ENCODE measurements at regions not wholly inside any gene's neighbourhood (a gene's known extent, or its start where the extent isn't known, plus 50 kb on each side); places are given as distances from the start of the nearest gene placed in this dataset.

- ChIA-PET CTCF (no interaction called here), POLR2A (no interaction called here)
- TF ChIP-seq CTCF (IDR thresholded peaks at IDR 0.05; ENCODE audit: low read depth, low read length): no peak
- H3K4me3 ChIP-seq (ENCODE audit: low read depth, low read length): no peak overlapping the region
- DNase-seq (ENCODE audit: low read depth, low spot score): no peak
- H3K9me3 ChIP-seq (ENCODE audit: control insufficient read depth, insufficient read depth, low read length): no peaks in the 10 kb centered on the region
- H3K27ac ChIP-seq (ENCODE audit: low read depth, low read length): no peak overlapping the region
- no peaks in the 10 kb centered on the region for H3K27me3 ChIP-seq (ENCODE audit: control insufficient read depth, insufficient read depth, low read length)
Measured at GRCh38 chr4:138348055-138348454, 105.9 kb upstream of the SLC7A11 start.

GRCh38 chr4:138347561-138347960, 105.4 kb upstream of the SLC7A11 start:
- CTCF ChIA-PET: no interaction called here
- Histone ChIP-seq H3K27ac (ENCODE audit: low read depth, low read length) (no peak overlapping the region), H3K4me3 (ENCODE audit: low read depth, low read length) (no peak overlapping the region), H3K9me3 (ENCODE audit: control insufficient read depth, insufficient read depth, low read length) (no peaks in the 10 kb centered on the region), H3K27me3 (ENCODE audit: control insufficient read depth, insufficient read depth, low read length) (no peaks in the 10 kb centered on the region)
- no peak for DNase-seq (ENCODE audit: low read depth, low spot score)
- POLR2A ChIA-PET: no interaction called here
- TF ChIP-seq CTCF (IDR thresholded peaks at IDR 0.05; ENCODE audit: low read depth, low read length): no peak

GRCh38 chr4:138344851-138345250, 102.7 kb upstream of the SLC7A11 start:
- CTCF ChIA-PET: no interaction called here
- DNase-seq (ENCODE audit: low read depth, low spot score): no peak
- Histone ChIP-seq H3K4me3 (ENCODE audit: low read depth, low read length) (no peak overlapping the region), H3K9me3 (ENCODE audit: control insufficient read depth, insufficient read depth, low read length) (no peaks in the 10 kb centered on the region), H3K27ac (ENCODE audit: low read depth, low read length) (no peak overlapping the region), H3K27me3 (ENCODE audit: control insufficient read depth, insufficient read depth, low read length) (no peaks in the 10 kb centered on the region)
- no peak for TF ChIP-seq CTCF (IDR thresholded peaks at IDR 0.05; ENCODE audit: low read depth, low read length)
- POLR2A ChIA-PET: no interaction called here

- H3K9me3 ChIP-seq (ENCODE audit: control insufficient read depth, insufficient read depth, low read length): no peaks in the 10 kb centered on the region
- DNase-seq (ENCODE audit: low read depth, low spot score): no peak
- no peaks in the 10 kb centered on the region for H3K27me3 ChIP-seq (ENCODE audit: control insufficient read depth, insufficient read depth, low read length)
- ChIA-PET POLR2A (no interaction called here), CTCF (no interaction called here)
- no peak overlapping the region for H3K27ac ChIP-seq (ENCODE audit: low read depth, low read length)
- TF ChIP-seq CTCF (IDR thresholded peaks at IDR 0.05; ENCODE audit: low read depth, low read length): no peak
- H3K4me3 ChIP-seq (ENCODE audit: low read depth, low read length): no peak overlapping the region
Measured at GRCh38 chr4:138344054-138344453, 101.9 kb upstream of the SLC7A11 start.

- ChIA-PET POLR2A (no interaction called here), CTCF (no interaction called here)
- no peak for TF ChIP-seq CTCF (IDR thresholded peaks at IDR 0.05; ENCODE audit: low read depth, low read length)
- no peaks in the 10 kb centered on the region for H3K27me3 ChIP-seq (ENCODE audit: control insufficient read depth, insufficient read depth, low read length)
- H3K27ac ChIP-seq (ENCODE audit: low read depth, low read length): no peak overlapping the region
- DNase-seq (ENCODE audit: low read depth, low spot score): no peak
- H3K4me3 ChIP-seq (ENCODE audit: low read depth, low read length): no peak overlapping the region
- no peaks in the 10 kb centered on the region for H3K9me3 ChIP-seq (ENCODE audit: control insufficient read depth, insufficient read depth, low read length)
Measured at GRCh38 chr4:138341739-138342415, 99.7 kb upstream of the SLC7A11 start.
